ENCODE measurements at regions not wholly inside any gene's neighbourhood (a gene's known extent, or its start where the extent isn't known, plus 50 kb on each side); places are given as distances from the start of the nearest gene placed in this dataset.

DNA sequence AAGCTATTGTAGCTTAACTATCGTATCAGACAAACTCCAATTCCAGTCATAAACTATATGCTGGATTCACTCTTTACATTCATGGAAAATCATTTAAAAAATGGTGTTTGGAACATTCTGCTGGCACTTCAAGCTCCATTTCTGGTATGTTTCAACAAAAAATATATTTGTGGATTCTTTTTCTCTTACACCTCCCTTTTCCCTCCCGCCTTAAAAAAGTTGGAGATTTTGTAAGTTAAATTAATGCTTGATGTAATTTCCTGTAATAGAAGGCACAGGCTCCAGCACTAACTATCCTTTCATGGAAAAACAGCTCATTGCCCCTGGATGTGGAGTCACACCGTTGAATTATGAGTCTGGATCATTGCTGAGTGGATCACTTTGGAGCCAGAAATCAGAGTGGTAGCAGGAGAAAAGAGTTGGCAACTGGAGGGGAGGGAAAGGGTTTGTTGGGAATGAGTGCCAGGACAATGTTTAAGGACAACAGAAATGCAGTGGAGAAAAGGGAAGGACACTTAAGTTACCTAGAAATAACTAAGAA lies 102.8 kb downstream of the ICOS start:
- no peaks in the 10 kb centered on the region for H4K20me1 ChIP-seq (ENCODE audit: insufficient read depth, low read length)
- H3K9me3 Mint-ChIP-seq (ENCODE audit: unreplicated experiment) = no peaks in the 10 kb centered on the region
- no peaks in the 10 kb centered on the region for H3K36me3 Mint-ChIP-seq (ENCODE audit: low read depth, unreplicated experiment)
- H3K9ac ChIP-seq (ENCODE audit: low read length) = no peak overlapping the region
- no peaks in the 10 kb centered on the region for H3K36me3 ChIP-seq (ENCODE audit: insufficient read depth, low read length)
- H3K79me2 ChIP-seq (ENCODE audit: insufficient read depth, low read length) = no peaks in the 10 kb centered on the region
- no peak overlapping the region for H3K4me3 Mint-ChIP-seq (ENCODE audit: unreplicated experiment)
- H3K4me2 ChIP-seq (ENCODE audit: low read length) = no peak overlapping the region
- no peak overlapping the region for H3K27ac Mint-ChIP-seq (ENCODE audit: unreplicated experiment)
- H3K27ac ChIP-seq (ENCODE audit: low read depth, low read length) = no peak overlapping the region
- H3K27me3 ChIP-seq (ENCODE audit: insufficient read depth, low read length) = peaks cover 4% of the 10 kb centered on the region
- H3K4me1 Mint-ChIP-seq (ENCODE audit: low read depth, unreplicated experiment) = no peaks in the 10 kb centered on the region
- H3K4me3 ChIP-seq (ENCODE audit: insufficient read depth, low read depth, low read length) = no peak overlapping the region
- FAIRE-seq (no peak), DNase-seq (ENCODE audit: low read depth) (no peak)
- no peaks in the 10 kb centered on the region for H3K9me3 ChIP-seq (ENCODE audit: insufficient read depth, low read depth, low read length)
- no peaks in the 10 kb centered on the region for H3K4me1 ChIP-seq (ENCODE audit: insufficient read depth, low read length)
- H3K27me3 Mint-ChIP-seq (ENCODE audit: low read depth, unreplicated experiment) = peaks cover 2% of the 10 kb centered on the region
- no peak overlapping the region for H2AFZ ChIP-seq (ENCODE audit: low read depth, low read length)
- no peak for TF ChIP-seq EZH2 (IDR thresholded peaks at IDR 0.05; ENCODE audit: insufficient read depth, low read length)
- TF ChIP-seq, protein P1, sequence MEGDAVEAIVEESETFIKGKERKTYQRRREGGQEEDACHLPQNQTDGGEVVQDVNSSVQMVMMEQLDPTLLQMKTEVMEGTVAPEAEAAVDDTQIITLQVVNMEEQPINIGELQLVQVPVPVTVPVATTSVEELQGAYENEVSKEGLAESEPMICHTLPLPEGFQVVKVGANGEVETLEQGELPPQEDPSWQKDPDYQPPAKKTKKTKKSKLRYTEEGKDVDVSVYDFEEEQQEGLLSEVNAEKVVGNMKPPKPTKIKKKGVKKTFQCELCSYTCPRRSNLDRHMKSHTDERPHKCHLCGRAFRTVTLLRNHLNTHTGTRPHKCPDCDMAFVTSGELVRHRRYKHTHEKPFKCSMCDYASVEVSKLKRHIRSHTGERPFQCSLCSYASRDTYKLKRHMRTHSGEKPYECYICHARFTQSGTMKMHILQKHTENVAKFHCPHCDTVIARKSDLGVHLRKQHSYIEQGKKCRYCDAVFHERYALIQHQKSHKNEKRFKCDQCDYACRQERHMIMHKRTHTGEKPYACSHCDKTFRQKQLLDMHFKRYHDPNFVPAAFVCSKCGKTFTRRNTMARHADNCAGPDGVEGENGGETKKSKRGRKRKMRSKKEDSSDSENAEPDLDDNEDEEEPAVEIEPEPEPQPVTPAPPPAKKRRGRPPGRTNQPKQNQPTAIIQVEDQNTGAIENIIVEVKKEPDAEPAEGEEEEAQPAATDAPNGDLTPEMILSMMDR (IDR thresholded peaks at IDR 0.05; ENCODE audit: insufficient read depth, low read depth, low read length) = no peak

DNA sequence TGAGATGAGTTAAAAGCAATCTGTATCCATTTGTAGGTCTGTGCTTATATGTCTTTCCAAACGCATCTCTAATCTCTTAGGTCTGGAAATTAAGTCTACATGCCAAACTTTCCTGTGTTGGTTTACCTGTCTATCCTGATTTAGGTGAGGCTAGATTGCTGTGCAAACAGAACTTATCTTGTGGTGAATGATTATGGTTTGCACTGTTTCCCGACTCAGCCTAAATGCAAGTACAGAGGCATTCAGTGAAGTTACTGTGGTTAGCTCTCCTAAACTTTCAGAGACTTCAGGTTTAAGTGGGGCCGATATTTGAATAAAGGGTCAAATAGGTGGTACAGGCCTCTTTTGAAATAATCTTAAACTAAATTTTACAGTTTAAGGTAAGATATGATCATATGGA lies 103.5 kb downstream of the ICOS start:
- DNase-seq (ENCODE audit: low read depth) (no peak), FAIRE-seq (no peak)
- H3K27me3 Mint-ChIP-seq (ENCODE audit: low read depth, unreplicated experiment) = peaks cover 2% of the 10 kb centered on the region

DNA sequence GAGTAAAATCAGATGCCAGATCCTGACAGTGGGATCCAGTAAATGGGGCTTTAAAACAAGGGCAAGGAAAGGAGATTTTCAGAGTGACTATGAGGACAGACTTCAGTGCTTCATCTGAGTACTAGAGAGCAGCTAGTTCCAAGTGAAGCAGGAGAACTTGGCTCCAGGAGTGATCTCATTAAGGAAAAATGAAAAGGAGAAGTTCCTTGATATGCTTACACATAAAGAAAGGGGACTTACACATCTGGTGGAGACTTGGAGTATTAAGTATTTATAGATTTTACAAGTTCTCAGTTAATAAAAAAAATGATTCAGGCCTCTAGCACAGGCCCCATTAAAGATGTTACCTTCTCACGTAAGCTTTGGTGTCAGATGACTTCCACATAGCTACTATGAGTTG lies 105.8 kb downstream of the ICOS start:
- H4K20me1 ChIP-seq (ENCODE audit: insufficient read depth, low read length) = no peaks in the 10 kb centered on the region
- Mint-ChIP-seq H3K4me3 (ENCODE audit: unreplicated experiment) (no peak overlapping the region), H3K27ac (ENCODE audit: unreplicated experiment) (no peak overlapping the region), H3K9me3 (ENCODE audit: unreplicated experiment) (no peaks in the 10 kb centered on the region), H3K27me3 (ENCODE audit: low read depth, unreplicated experiment) (peaks cover 7% of the 10 kb centered on the region), H3K36me3 (ENCODE audit: low read depth, unreplicated experiment) (no peaks in the 10 kb centered on the region), H3K4me1 (ENCODE audit: low read depth, unreplicated experiment) (no peaks in the 10 kb centered on the region)
- no peaks in the 10 kb centered on the region for H3K4me1 ChIP-seq (ENCODE audit: insufficient read depth, low read length)
- TF ChIP-seq, protein P1 (IDR thresholded peaks at IDR 0.05; ENCODE audit: insufficient read depth, low read depth, low read length) = no peak
- TF ChIP-seq EZH2 (IDR thresholded peaks at IDR 0.05; ENCODE audit: insufficient read depth, low read length) = no peak
- peaks cover 4% of the 10 kb centered on the region for H3K27me3 ChIP-seq (ENCODE audit: insufficient read depth, low read length)
- no peak overlapping the region for H3K4me3 ChIP-seq (ENCODE audit: insufficient read depth, low read depth, low read length)
- no peak for FAIRE-seq
- no peaks in the 10 kb centered on the region for H3K79me2 ChIP-seq (ENCODE audit: insufficient read depth, low read length)
- no peaks in the 10 kb centered on the region for H3K9me3 ChIP-seq (ENCODE audit: insufficient read depth, low read depth, low read length)
- DNase-seq (ENCODE audit: low read depth) = no peak
- no peaks in the 10 kb centered on the region for H3K36me3 ChIP-seq (ENCODE audit: insufficient read depth, low read length)
- H3K9ac ChIP-seq (ENCODE audit: low read length) = no peak overlapping the region
- no peak overlapping the region for H3K4me2 ChIP-seq (ENCODE audit: low read length)
- H3K27ac ChIP-seq (ENCODE audit: low read depth, low read length) = no peak overlapping the region
- H2AFZ ChIP-seq (ENCODE audit: low read depth, low read length) = no peak overlapping the region

More for the DNA sequence above, 103.5 kb downstream of the ICOS start:
- H3K4me1 Mint-ChIP-seq (ENCODE audit: low read depth, unreplicated experiment) = no peaks in the 10 kb centered on the region
- Histone ChIP-seq H3K4me1 (ENCODE audit: insufficient read depth, low read length) (no peaks in the 10 kb centered on the region), H3K4me2 (ENCODE audit: low read length) (no peak overlapping the region), H3K27me3 (ENCODE audit: insufficient read depth, low read length) (peaks cover 4% of the 10 kb centered on the region), H3K79me2 (ENCODE audit: insufficient read depth, low read length) (no peaks in the 10 kb centered on the region), H4K20me1 (ENCODE audit: insufficient read depth, low read length) (no peaks in the 10 kb centered on the region), H3K9ac (ENCODE audit: low read length) (no peak overlapping the region), H3K4me3 (ENCODE audit: insufficient read depth, low read depth, low read length) (no peak overlapping the region), H3K36me3 (ENCODE audit: insufficient read depth, low read length) (no peaks in the 10 kb centered on the region), H3K27ac (ENCODE audit: low read depth, low read length) (no peak overlapping the region), H2AFZ (ENCODE audit: low read depth, low read length) (no peak overlapping the region), H3K9me3 (ENCODE audit: insufficient read depth, low read depth, low read length) (no peaks in the 10 kb centered on the region)
- no peak overlapping the region for H3K27ac Mint-ChIP-seq (ENCODE audit: unreplicated experiment)
- TF ChIP-seq, protein P1 (IDR thresholded peaks at IDR 0.05; ENCODE audit: insufficient read depth, low read depth, low read length) = no peak
- TF ChIP-seq EZH2 (IDR thresholded peaks at IDR 0.05; ENCODE audit: insufficient read depth, low read length) = no peak
- H3K4me3 Mint-ChIP-seq (ENCODE audit: unreplicated experiment) = no peak overlapping the region
- H3K9me3 Mint-ChIP-seq (ENCODE audit: unreplicated experiment) = no peaks in the 10 kb centered on the region
- no peaks in the 10 kb centered on the region for H3K36me3 Mint-ChIP-seq (ENCODE audit: low read depth, unreplicated experiment)
